ENCODE measurements at regions not wholly inside any gene's neighbourhood (a gene's known extent, or its start where the extent isn't known, plus 50 kb on each side); places are given as distances from the start of the nearest gene placed in this dataset.
"Not testable (repeated sequence)": the region's sequence is repeated elsewhere in the genome, so short reads cannot be mapped to it uniquely, and the experiment has no call there.

- Histone ChIP-seq H3K56ac (ENCODE audit: insufficient read length, low read depth, low read length) (no peak overlapping the region), H3K9ac (ENCODE audit: extremely low read depth, insufficient read length, low read length) (no peak overlapping the region), H2AK5ac (ENCODE audit: insufficient read length, low read length) (no peak overlapping the region), H3K23me2 (ENCODE audit: insufficient read length, low read depth, low read length, poor library complexity, severe bottlenecking) (no peaks in the 10 kb centered on the region), H4K91ac (ENCODE audit: insufficient read length, low read depth, low read length) (no peak overlapping the region), H3T11ph (ENCODE audit: low read length) (no peak overlapping the region), H2AFZ (ENCODE audit: low read length) (no peak overlapping the region), H2BK12ac (ENCODE audit: insufficient read length, low read depth, low read length) (no peak overlapping the region), H3K27me3 (ENCODE audit: insufficient read depth, low read length) (no peaks in the 10 kb centered on the region), H3K18ac (ENCODE audit: insufficient read length, low read depth, low read length) (no peak overlapping the region), H2BK120ac (ENCODE audit: low read depth, low read length, poor library complexity, severe bottlenecking) (no peak overlapping the region), H2BK20ac (ENCODE audit: low read depth, low read length, poor library complexity, severe bottlenecking) (no peak overlapping the region), H2BK5ac (ENCODE audit: insufficient read length, low read length) (no peak overlapping the region), H3K9me3 (ENCODE audit: control insufficient read depth, low read depth, low read length) (peaks cover 21% of the 10 kb centered on the region), H3K79me1 (ENCODE audit: insufficient read depth, low read depth, low read length, poor library complexity, severe bottlenecking) (no peaks in the 10 kb centered on the region), H3K23ac (ENCODE audit: insufficient read length, low read depth, low read length) (no peak overlapping the region), H3K14ac (ENCODE audit: insufficient read depth, low read length) (no peak overlapping the region), H4K8ac (replicated peaks; ENCODE audit: insufficient read length, low read depth, low read length) (no peak overlapping the region), H2BK15ac (ENCODE audit: low read depth, low read length) (no peak overlapping the region), H3K4ac (ENCODE audit: low read depth, low read length) (no peak overlapping the region), H3K79me2 (ENCODE audit: insufficient read depth, low read length) (no peaks in the 10 kb centered on the region), H4K5ac (ENCODE audit: insufficient read length, low read depth, low read length) (no peak overlapping the region), H4K20me1 (ENCODE audit: control insufficient read depth, insufficient read depth, insufficient read length) (no peaks in the 10 kb centered on the region), H3K27ac (ENCODE audit: insufficient read length, low read depth, low read length) (no peak overlapping the region), H3K4me2 (ENCODE audit: insufficient read depth, insufficient read length, low read length) (no peak overlapping the region), H3K4me1 (ENCODE audit: insufficient read depth, low read length) (no peaks in the 10 kb centered on the region)
- peaks cover 63 to 73% of the 10 kb centered on the region in 2 experiments for H3K9me3 Mint-ChIP-seq
- no peaks in the 10 kb centered on the region for H3K27me3 Mint-ChIP-seq (ENCODE audit: low read depth)
- no CpG with 5 or more reads among the region's 4 CpGs for WGBS (ENCODE audit: extremely low coverage, insufficient read length, low lambda C conversion rate)
- H3K4me3 Mint-ChIP-seq: no peak overlapping the region
- H3K27ac Mint-ChIP-seq: no peak overlapping the region
- no peak for TF ChIP-seq CTCF (conservative IDR thresholded peaks at IDR 0.05)
- no peak for DNase-seq
- no peaks in the 10 kb centered on the region for H3K4me1 Mint-ChIP-seq
- H3K36me3 Mint-ChIP-seq (ENCODE audit: insufficient read depth in 1 of 3, low read depth in 3 of 3): peaks cover 0 to 10% (median 4%) of the 10 kb centered on the region in 3 experiments; a peak in 3 of 7 replicates
These were observed 260.6 kb downstream of the TUBA3C start for GRCh38 chr13:18921063-18921462.

- H2BK120ac ChIP-seq (ENCODE audit: low read depth, low read length, poor library complexity, severe bottlenecking); H3K4me2 ChIP-seq (ENCODE audit: insufficient read depth, insufficient read length, low read length); H3K27me3 Mint-ChIP-seq (ENCODE audit: low read depth); H2BK15ac ChIP-seq (ENCODE audit: low read depth, low read length); H2BK12ac ChIP-seq (ENCODE audit: insufficient read length, low read depth, low read length); H3K27me3 ChIP-seq (ENCODE audit: insufficient read depth, low read length); H3K23me2 ChIP-seq (ENCODE audit: insufficient read length, low read depth, low read length, poor library complexity, severe bottlenecking); H3K79me2 ChIP-seq (ENCODE audit: insufficient read depth, low read length); H3K4me1 ChIP-seq (ENCODE audit: insufficient read depth, low read length); H2AFZ ChIP-seq (ENCODE audit: low read length); H3K56ac ChIP-seq (ENCODE audit: insufficient read length, low read depth, low read length); H4K5ac ChIP-seq (ENCODE audit: insufficient read length, low read depth, low read length); H3K14ac ChIP-seq (ENCODE audit: insufficient read depth, low read length); H2BK5ac ChIP-seq (ENCODE audit: insufficient read length, low read length); H2AK5ac ChIP-seq (ENCODE audit: insufficient read length, low read length); DNase-seq; H4K20me1 ChIP-seq (ENCODE audit: control insufficient read depth, insufficient read depth, insufficient read length); H2BK20ac ChIP-seq (ENCODE audit: low read depth, low read length, poor library complexity, severe bottlenecking); H3K27ac Mint-ChIP-seq; H3K4ac ChIP-seq (ENCODE audit: low read depth, low read length); H3K23ac ChIP-seq (ENCODE audit: insufficient read length, low read depth, low read length); H4K91ac ChIP-seq (ENCODE audit: insufficient read length, low read depth, low read length); H3T11ph ChIP-seq (ENCODE audit: low read length); H3K4me3 Mint-ChIP-seq; H3K9ac ChIP-seq (ENCODE audit: extremely low read depth, insufficient read length, low read length); H3K4me1 Mint-ChIP-seq; H3K27ac ChIP-seq (ENCODE audit: insufficient read length, low read depth, low read length); H3K18ac ChIP-seq (ENCODE audit: insufficient read length, low read depth, low read length); H3K79me1 ChIP-seq (ENCODE audit: insufficient read depth, low read depth, low read length, poor library complexity, severe bottlenecking); H4K8ac ChIP-seq (replicated peaks; ENCODE audit: insufficient read length, low read depth, low read length): not testable (repeated sequence)
- WGBS (ENCODE audit: extremely low coverage, insufficient read length, low lambda C conversion rate): no CpG with 5 or more reads among the region's 12 CpGs
- H3K36me3 Mint-ChIP-seq (ENCODE audit: insufficient read depth in 1 of 3, low read depth in 3 of 3): peaks cover 15 to 22% (median 20%) of the 10 kb centered on the region in 3 experiments; a peak in 6 of 7 replicates
- peaks cover 88 to 90% of the 10 kb centered on the region in 2 experiments for H3K9me3 Mint-ChIP-seq
- H3K9me3 ChIP-seq (ENCODE audit: control insufficient read depth, low read depth, low read length): peaks cover 48% of the 10 kb centered on the region
These were observed 276.5 kb downstream of the TUBA3C start for GRCh38 chr13:18905096-18905495.
